ENCODE measurements at regions not wholly inside any gene's neighbourhood (a gene's known extent, or its start where the extent isn't known, plus 50 kb on each side); places are given as distances from the start of the nearest gene placed in this dataset.

DNA sequence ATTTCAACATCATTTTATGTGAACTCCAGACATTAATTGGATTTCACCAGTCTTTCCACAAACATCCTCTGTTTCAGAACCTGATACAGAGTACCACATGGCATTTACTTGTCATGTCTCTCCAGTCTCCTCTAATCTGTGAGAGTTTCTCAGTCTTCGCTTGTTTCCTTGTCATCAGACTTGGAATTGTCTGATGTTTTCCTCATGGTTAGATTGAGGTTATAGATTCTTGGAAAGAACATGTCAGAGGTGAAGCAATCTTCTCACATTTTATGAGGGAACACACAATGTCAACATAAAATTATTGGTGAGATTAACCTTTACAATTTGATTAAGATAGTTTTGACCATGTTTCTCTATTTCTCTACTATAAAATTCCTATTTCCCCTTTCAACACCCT, 74.9 kb upstream of the TMPRSS15 start:
- Mint-ChIP-seq H3K27ac (no peak overlapping the region), H3K4me1 (ENCODE audit: low read depth) (no peaks in the 10 kb centered on the region), H3K36me3 (ENCODE audit: low read depth) (no peaks in the 10 kb centered on the region), H3K27me3 (ENCODE audit: insufficient read depth) (no peaks in the 10 kb centered on the region), H3K4me3 (no peak overlapping the region), H3K9me3 (peaks cover 52% of the 10 kb centered on the region)
- no peak for DNase-seq
- TF ChIP-seq, protein P1, sequence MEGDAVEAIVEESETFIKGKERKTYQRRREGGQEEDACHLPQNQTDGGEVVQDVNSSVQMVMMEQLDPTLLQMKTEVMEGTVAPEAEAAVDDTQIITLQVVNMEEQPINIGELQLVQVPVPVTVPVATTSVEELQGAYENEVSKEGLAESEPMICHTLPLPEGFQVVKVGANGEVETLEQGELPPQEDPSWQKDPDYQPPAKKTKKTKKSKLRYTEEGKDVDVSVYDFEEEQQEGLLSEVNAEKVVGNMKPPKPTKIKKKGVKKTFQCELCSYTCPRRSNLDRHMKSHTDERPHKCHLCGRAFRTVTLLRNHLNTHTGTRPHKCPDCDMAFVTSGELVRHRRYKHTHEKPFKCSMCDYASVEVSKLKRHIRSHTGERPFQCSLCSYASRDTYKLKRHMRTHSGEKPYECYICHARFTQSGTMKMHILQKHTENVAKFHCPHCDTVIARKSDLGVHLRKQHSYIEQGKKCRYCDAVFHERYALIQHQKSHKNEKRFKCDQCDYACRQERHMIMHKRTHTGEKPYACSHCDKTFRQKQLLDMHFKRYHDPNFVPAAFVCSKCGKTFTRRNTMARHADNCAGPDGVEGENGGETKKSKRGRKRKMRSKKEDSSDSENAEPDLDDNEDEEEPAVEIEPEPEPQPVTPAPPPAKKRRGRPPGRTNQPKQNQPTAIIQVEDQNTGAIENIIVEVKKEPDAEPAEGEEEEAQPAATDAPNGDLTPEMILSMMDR (IDR thresholded peaks at IDR 0.05), result no peak

DNA sequence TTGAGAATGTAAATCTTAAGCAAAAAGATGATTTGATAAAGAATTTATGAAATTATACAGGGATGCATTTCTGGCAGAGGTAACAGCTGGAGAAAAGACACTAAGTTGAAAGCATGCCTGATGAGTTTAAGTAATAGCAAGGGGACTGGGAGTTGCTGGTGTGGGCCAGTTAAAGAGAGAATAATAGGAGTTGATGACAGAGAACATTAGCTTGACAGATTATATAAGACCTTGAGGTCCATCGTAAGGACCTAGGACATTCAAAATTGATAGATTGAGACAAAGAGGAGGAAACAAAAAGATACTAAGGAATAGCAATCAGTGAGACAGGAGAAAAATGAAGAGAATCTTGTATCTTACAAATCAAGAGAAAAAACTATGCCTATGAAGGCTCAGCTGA, 84.7 kb upstream of the TMPRSS15 start:
- Mint-ChIP-seq H3K36me3 (ENCODE audit: low read depth) (no peaks in the 10 kb centered on the region), H3K9me3 (peaks cover 22% of the 10 kb centered on the region), H3K4me3 (no peak overlapping the region), H3K27ac (no peak overlapping the region), H3K4me1 (ENCODE audit: low read depth) (no peaks in the 10 kb centered on the region), H3K27me3 (ENCODE audit: insufficient read depth) (peaks cover 1% of the 10 kb centered on the region; the same call in 1 of the 2 replicates)
- no peak for DNase-seq
- TF ChIP-seq, protein P1 (IDR thresholded peaks at IDR 0.05), result no peak

DNA sequence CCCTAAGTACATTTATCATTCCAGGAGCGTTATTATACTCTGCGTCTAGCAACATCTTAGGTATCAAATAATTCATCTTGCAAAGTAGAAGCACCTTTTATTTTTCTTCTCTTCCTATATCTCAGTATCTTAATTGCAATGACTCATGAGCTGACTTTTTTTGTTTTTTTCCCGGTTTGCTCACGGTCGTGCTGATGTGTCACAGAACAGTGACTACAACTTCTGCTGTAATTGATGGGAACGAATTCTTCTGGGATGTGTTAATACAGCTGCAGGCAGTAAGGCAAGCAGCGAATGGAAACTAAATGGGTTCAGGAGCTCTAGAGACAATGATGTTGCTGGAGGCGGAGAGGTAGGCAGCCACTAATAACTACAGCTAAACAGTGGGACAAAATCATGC, 89.8 kb upstream of the TMPRSS15 start:
- no peak overlapping the region for H3K27ac Mint-ChIP-seq
- DNase-seq, result no peak
- H3K4me3 Mint-ChIP-seq, result no peak overlapping the region
- peaks cover 33% of the 10 kb centered on the region for H3K9me3 Mint-ChIP-seq
- H3K36me3 Mint-ChIP-seq (ENCODE audit: low read depth), result no peaks in the 10 kb centered on the region
- H3K27me3 Mint-ChIP-seq (ENCODE audit: insufficient read depth), result peaks cover 1% of the 10 kb centered on the region; the same call in 1 of the 2 replicates
- H3K4me1 Mint-ChIP-seq (ENCODE audit: low read depth), result no peaks in the 10 kb centered on the region
- TF ChIP-seq, protein P1 (IDR thresholded peaks at IDR 0.05), result no peak

DNA sequence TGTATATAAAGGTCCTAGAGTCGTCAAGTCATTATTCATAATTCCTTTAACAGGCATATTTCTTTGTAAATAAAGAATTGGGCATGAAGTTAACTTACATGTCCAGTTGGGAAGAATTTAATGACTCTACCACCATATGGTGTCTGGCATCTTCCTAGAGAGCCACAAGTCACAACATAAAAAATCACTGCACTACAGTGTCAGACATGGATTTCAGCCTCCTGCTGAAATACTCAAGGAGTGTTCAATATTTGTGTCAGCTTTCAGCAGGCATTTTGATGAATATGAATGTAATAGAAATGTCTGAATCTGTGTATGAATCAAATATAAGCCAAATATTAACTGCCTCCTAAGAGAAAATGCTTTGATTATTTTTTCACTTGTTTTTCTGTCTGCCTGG, 91.9 kb upstream of the TMPRSS15 start:
- Mint-ChIP-seq H3K9me3 (peaks cover 29% of the 10 kb centered on the region), H3K4me3 (no peak overlapping the region), H3K27me3 (ENCODE audit: insufficient read depth) (peaks cover 1% of the 10 kb centered on the region; the same call in 1 of the 2 replicates), H3K4me1 (ENCODE audit: low read depth) (no peaks in the 10 kb centered on the region), H3K27ac (no peak overlapping the region), H3K36me3 (ENCODE audit: low read depth) (no peaks in the 10 kb centered on the region)
- TF ChIP-seq, protein P1 (IDR thresholded peaks at IDR 0.05), result no peak
- no peak for DNase-seq

DNA sequence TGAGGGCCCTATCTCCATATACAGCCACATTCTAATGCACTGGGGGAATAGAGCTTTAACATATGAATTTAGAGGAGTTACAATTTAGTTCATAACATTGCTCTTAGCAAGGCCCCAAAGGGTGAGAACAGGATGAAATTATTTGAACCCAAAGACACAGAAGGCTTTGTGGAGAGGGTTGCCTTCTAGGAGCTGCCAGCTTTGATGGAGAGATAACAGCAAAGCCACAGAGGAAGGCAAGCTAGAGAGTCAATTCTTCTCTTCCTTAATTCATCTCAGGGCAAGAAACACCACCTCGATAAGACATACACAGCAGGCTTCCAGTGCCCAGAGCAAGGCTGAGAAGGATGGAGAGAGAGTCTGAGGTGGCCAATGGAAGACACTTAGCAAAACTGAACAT, 94.8 kb upstream of the TMPRSS15 start:
- no peaks in the 10 kb centered on the region; the same call in none of the 2 replicates for H3K27me3 Mint-ChIP-seq (ENCODE audit: insufficient read depth)
- H3K4me1 Mint-ChIP-seq (ENCODE audit: low read depth), result no peaks in the 10 kb centered on the region
- H3K9me3 Mint-ChIP-seq, result peaks cover 27% of the 10 kb centered on the region
- no peak overlapping the region for H3K27ac Mint-ChIP-seq
- H3K4me3 Mint-ChIP-seq, result no peak overlapping the region
- DNase-seq, result no peak
- no peaks in the 10 kb centered on the region for H3K36me3 Mint-ChIP-seq (ENCODE audit: low read depth)
- TF ChIP-seq, protein P1 (IDR thresholded peaks at IDR 0.05), result no peak

All from HFFc6 (cell line).